HepG2 (cell line): ENCODE measurements at regions not wholly inside any gene's neighbourhood (a gene's known extent, or its start where the extent isn't known, plus 50 kb on each side); places are given as distances from the start of the nearest gene placed in this dataset.

Experiments used
- BCL3 ChIP-seq: sonication (generic); formaldehyde crosslinking; IDR thresholded peaks from 2 replicates; pipeline ENCODE4 v1.5.1; 2020; ENCODE audit warnings: mild to moderate bottlenecking, missing genetic modification reagents, moderate library complexity
- DPF2 ChIP-seq: sonication (generic); formaldehyde crosslinking; IDR thresholded peaks from 2 replicates; pipeline ENCODE4 v1.4.0; 2020; ENCODE audit warnings: mild to moderate bottlenecking, low read depth, missing genetic modification reagents, borderline replicate concordance
- ELF1 ChIP-seq: sonication (generic); formaldehyde crosslinking; IDR thresholded peaks from 2 replicates; pipeline ENCODE4 v1.4.0; 2020; ENCODE audit warnings: missing genetic modification reagents
- FOXC1 ChIP-seq: sonication (generic); formaldehyde crosslinking; IDR thresholded peaks from 2 replicates; pipeline ENCODE4 v1.8.0; 2022; ENCODE audit warnings: mild to moderate bottlenecking, missing genetic modification reagents, borderline replicate concordance
- KDM5B ChIP-seq: sonication (generic); formaldehyde crosslinking; IDR thresholded peaks from 2 replicates; pipeline ENCODE4 v1.4.0; 2020; ENCODE audit warnings: missing genetic modification reagents, mild to moderate bottlenecking, borderline replicate concordance
- NBN ChIP-seq: fragments of 450-650 bp; conservative IDR thresholded peaks from 2 replicates; pipeline ENCODE4 v1.6.1; 2017
- PRDM10 ChIP-seq: sonication (generic); formaldehyde crosslinking; IDR thresholded peaks from 2 replicates; pipeline ENCODE4 v1.4.0; 2020; ENCODE audit warnings: low read depth, missing genetic modification reagents
- RFX3 ChIP-seq: IDR thresholded peaks from 2 replicates; pipeline ENCODE4 v1.6.1; 2016; ENCODE audit warnings: missing biosample characterization, missing genetic modification reagents
- SALL2 ChIP-seq: sonication (generic); formaldehyde crosslinking; IDR thresholded peaks from 2 replicates; pipeline ENCODE4 v1.8.1; 2023; ENCODE audit warnings: mild to moderate bottlenecking, missing genetic modification reagents, inconsistent platforms
- SNRNP70 ChIP-seq: fragments of 200-400 bp; formaldehyde crosslinking; IDR thresholded peaks from 2 replicates; pipeline ENCODE4 v1.6.1; 2017; ENCODE audit warnings: mild to moderate bottlenecking, low read depth, low read length, moderate library complexity
- ZBTB40 ChIP-seq, 2 experiments: fragments of 450-650 bp in 1 of 2; sonication (generic) in 1 of 2; formaldehyde crosslinking in 1 of 2; IDR thresholded peaks; 2 replicates each; pipeline versions ENCODE4 v1.6.1 to v1.8.0; 2016 to 2022; ENCODE audit warnings: antibody characterized with exemption in 1 of 2, mild to moderate bottlenecking in 1 of 2, missing genetic modification reagents in 1 of 2
- ZNF264 ChIP-seq: sonication (generic); formaldehyde crosslinking; IDR thresholded peaks from 2 replicates; pipeline ENCODE4 v1.4.0; 2020; ENCODE audit warnings: missing genetic modification reagents
- ZNF589 ChIP-seq: sonication (generic); formaldehyde crosslinking; conservative IDR thresholded peaks from 2 replicates; pipeline ENCODE4 v1.8.0; 2022; ENCODE audit warnings: mild to moderate bottlenecking, moderate library complexity, missing genetic modification reagents

GRCh38 chr17:13757871-13758270 is 156.1 kb upstream of the HS3ST3A1 start (continued):
- TF ChIP-seq ZBTB40 (IDR thresholded peaks at IDR 0.05) (no peak), ZBTB40 (CRISPR knock-in tag; IDR thresholded peaks at IDR 0.05) (no peak), SNRNP70 (no peak), ELF1 (CRISPR knock-in tag) (no peak), KDM5B (no peak), FOXC1 (CRISPR knock-in tag) (no peak), ZNF589 (CRISPR knock-in tag) (no peak), BCL3 (CRISPR knock-in tag) (no peak), NBN (no peak), SALL2 (CRISPR knock-in tag) (no peak), DPF2 (no peak), ZNF264 (CRISPR knock-in tag) (no peak), PRDM10 (CRISPR knock-in tag) (no peak), RFX3 (CRISPR knock-in tag) (no peak)
